ENCODE measurements at regions not wholly inside any gene's neighbourhood (a gene's known extent, or its start where the extent isn't known, plus 50 kb on each side); places are given as distances from the start of the nearest gene placed in this dataset.

GRCh38 chr5:6819521-6819920 is 106.3 kb downstream of the TENT4A start:
- Mint-ChIP-seq H3K9me3 (ENCODE audit: unreplicated experiment) (no peaks in the 10 kb centered on the region), H3K4me1 (ENCODE audit: insufficient read depth, unreplicated experiment) (peaks cover 11% of the 10 kb centered on the region), H3K36me3 (ENCODE audit: insufficient read depth, unreplicated experiment) (peaks cover 7% of the 10 kb centered on the region), H3K27ac (ENCODE audit: low read depth, unreplicated experiment) (no peak overlapping the region), H3K27me3 (ENCODE audit: insufficient read depth, unreplicated experiment) (peaks cover 26% of the 10 kb centered on the region), H3K4me3 (ENCODE audit: unreplicated experiment) (no peak overlapping the region)
- BruUV-seq (replicated peaks) = no TSS peak
- intact Hi-C loops (cut with micrococcal nuclease) = loop anchor here (5.0 kb wide), 1 partner anchor 52 kb away; no protein-coding TSS in a partner anchor
- ChIA-PET POLR2A (no interaction called here), CTCF (interaction anchor here (0.7 to 2.0 kb wide), 7 partner anchors 8 to 926 kb away, joined by 3 to 7 read pairs (median 3); no protein-coding TSS in a partner anchor)
- no peak for DNase-seq (ENCODE audit: unreplicated experiment)
- TF ChIP-seq, protein P1, sequence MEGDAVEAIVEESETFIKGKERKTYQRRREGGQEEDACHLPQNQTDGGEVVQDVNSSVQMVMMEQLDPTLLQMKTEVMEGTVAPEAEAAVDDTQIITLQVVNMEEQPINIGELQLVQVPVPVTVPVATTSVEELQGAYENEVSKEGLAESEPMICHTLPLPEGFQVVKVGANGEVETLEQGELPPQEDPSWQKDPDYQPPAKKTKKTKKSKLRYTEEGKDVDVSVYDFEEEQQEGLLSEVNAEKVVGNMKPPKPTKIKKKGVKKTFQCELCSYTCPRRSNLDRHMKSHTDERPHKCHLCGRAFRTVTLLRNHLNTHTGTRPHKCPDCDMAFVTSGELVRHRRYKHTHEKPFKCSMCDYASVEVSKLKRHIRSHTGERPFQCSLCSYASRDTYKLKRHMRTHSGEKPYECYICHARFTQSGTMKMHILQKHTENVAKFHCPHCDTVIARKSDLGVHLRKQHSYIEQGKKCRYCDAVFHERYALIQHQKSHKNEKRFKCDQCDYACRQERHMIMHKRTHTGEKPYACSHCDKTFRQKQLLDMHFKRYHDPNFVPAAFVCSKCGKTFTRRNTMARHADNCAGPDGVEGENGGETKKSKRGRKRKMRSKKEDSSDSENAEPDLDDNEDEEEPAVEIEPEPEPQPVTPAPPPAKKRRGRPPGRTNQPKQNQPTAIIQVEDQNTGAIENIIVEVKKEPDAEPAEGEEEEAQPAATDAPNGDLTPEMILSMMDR (IDR thresholded peaks at IDR 0.05; ENCODE audit: unreplicated experiment) = no peak

- Mint-ChIP-seq H3K4me3 (ENCODE audit: unreplicated experiment) (no peak overlapping the region), H3K27me3 (ENCODE audit: insufficient read depth, unreplicated experiment) (peaks cover 40% of the 10 kb centered on the region), H3K9me3 (ENCODE audit: unreplicated experiment) (no peaks in the 10 kb centered on the region), H3K36me3 (ENCODE audit: insufficient read depth, unreplicated experiment) (peaks cover 7% of the 10 kb centered on the region), H3K4me1 (ENCODE audit: insufficient read depth, unreplicated experiment) (peaks cover 11% of the 10 kb centered on the region), H3K27ac (ENCODE audit: low read depth, unreplicated experiment) (no peak overlapping the region)
- DNase-seq (ENCODE audit: unreplicated experiment) = peak; percentile 33
- intact Hi-C loops (cut with micrococcal nuclease) = loop anchor here (1.0 to 2.0 kb wide), 3 partner anchors 440 to 926 kb away; no protein-coding TSS in a partner anchor
- CTCF ChIA-PET = interaction anchor here (0.7 to 2.0 kb wide), 12 partner anchors 8 to 924 kb away, joined by 3 to 7 read pairs (median 4); no protein-coding TSS in a partner anchor
- TF ChIP-seq, protein P1 (IDR thresholded peaks at IDR 0.05; ENCODE audit: unreplicated experiment) = peak; percentile 69
- POLR2A ChIA-PET = interaction anchor here (0.7 kb wide), 1 partner anchor 33 kb away, joined by 3 read pairs; no protein-coding TSS in a partner anchor
- no TSS peak for BruUV-seq (replicated peaks)
Measured at GRCh38 chr5:6820851-6821479, 107.7 kb downstream of the TENT4A start.

DNA sequence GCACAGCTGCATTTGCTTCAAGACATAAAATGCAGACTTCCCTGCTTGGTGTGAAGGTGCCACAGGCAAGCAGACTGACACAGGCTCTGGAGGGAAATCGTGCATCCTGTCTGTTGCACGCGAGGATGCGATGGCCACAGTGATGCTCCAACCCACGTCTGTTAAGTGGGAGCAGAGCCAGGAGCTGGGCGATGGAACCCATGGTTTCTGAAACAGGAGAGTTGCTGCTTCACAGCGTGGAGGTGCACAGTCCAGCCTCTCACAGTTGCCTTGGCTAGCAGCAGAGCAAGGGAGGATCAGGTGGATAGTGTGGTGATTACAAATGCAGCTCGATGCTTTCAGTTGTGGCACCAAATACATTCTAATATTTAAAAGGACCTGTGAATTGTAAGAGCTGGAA is 108.8 kb downstream of the TENT4A start:
- TF ChIP-seq, protein P1 (IDR thresholded peaks at IDR 0.05; ENCODE audit: unreplicated experiment) = no peak
- H3K9me3 Mint-ChIP-seq (ENCODE audit: unreplicated experiment) = no peaks in the 10 kb centered on the region
- DNase-seq (ENCODE audit: unreplicated experiment) = no peak
- no peak overlapping the region for H3K4me3 Mint-ChIP-seq (ENCODE audit: unreplicated experiment)
- intact Hi-C loops (cut with micrococcal nuclease) = no loop called here
- ChIA-PET CTCF (interaction anchor here (0.7 to 1.2 kb wide), 6 partner anchors 9 to 570 kb away, joined by 3 to 4 read pairs (median 4); no protein-coding TSS in a partner anchor), POLR2A (no interaction called here)
- H3K27me3 Mint-ChIP-seq (ENCODE audit: insufficient read depth, unreplicated experiment) = peaks cover 51% of the 10 kb centered on the region
- BruUV-seq (replicated peaks) = no TSS peak
- H3K4me1 Mint-ChIP-seq (ENCODE audit: insufficient read depth, unreplicated experiment) = peaks cover 11% of the 10 kb centered on the region
- H3K27ac Mint-ChIP-seq (ENCODE audit: low read depth, unreplicated experiment) = no peak overlapping the region
- H3K36me3 Mint-ChIP-seq (ENCODE audit: insufficient read depth, unreplicated experiment) = peaks cover 2% of the 10 kb centered on the region

DNA sequence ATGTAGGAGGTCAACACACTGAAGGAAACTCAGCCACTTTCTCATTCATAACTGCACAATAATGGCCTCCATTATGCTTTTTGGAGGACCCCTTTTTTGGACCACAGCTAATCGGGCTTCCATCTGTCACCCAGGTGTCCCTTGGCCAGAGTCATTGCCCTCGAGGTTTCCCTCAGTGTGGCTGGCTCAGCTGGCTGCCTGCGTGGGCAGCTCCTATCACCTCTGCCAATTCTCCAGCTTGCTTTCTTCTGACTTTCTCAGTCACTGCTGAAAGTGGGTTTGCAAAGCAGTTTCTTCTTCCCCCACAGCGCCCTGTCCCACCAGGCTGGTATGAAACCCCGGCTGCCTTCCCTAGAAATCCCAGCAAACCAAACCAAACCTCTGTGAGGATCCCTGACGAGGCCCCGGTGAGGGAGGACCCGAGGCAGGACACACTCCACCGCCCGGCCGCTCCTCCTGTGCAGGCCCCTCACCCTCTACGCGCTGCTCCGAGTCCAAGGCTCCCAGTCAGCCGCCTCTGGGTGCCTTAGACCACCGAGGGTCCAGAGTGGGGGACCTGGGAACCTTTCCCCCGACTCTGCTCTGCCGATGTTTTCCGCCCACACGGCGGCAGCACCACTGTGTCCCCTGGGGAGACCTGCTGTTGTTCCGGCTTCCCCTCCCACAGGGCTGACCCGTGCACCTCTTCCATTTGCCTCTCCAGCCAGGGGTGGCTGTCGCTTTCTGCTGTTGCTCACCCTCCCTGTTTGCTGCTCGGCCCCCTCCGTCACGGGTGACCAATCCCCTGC is 109.5 kb downstream of the TENT4A start:
- CTCF ChIA-PET = interaction anchor here (0.7 to 1.2 kb wide), 4 partner anchors 9 to 569 kb away, joined by 3 to 4 read pairs (median 3); no protein-coding TSS in a partner anchor
- TF ChIP-seq, protein P1 (IDR thresholded peaks at IDR 0.05; ENCODE audit: unreplicated experiment) = no peak
- no peak for DNase-seq (ENCODE audit: unreplicated experiment)
- H3K36me3 Mint-ChIP-seq (ENCODE audit: insufficient read depth, unreplicated experiment) = no peaks in the 10 kb centered on the region
- POLR2A ChIA-PET = no interaction called here
- peaks cover 57% of the 10 kb centered on the region for H3K27me3 Mint-ChIP-seq (ENCODE audit: insufficient read depth, unreplicated experiment)
- intact Hi-C loops (cut with micrococcal nuclease) = no loop called here
- H3K4me1 Mint-ChIP-seq (ENCODE audit: insufficient read depth, unreplicated experiment) = peaks cover 11% of the 10 kb centered on the region
- peak overlapping the region; percentile 14 for H3K4me3 Mint-ChIP-seq (ENCODE audit: unreplicated experiment)
- H3K27ac Mint-ChIP-seq (ENCODE audit: low read depth, unreplicated experiment) = no peak overlapping the region
- no TSS peak for BruUV-seq (replicated peaks)
- H3K9me3 Mint-ChIP-seq (ENCODE audit: unreplicated experiment) = no peaks in the 10 kb centered on the region

Measured in MCF 10A (cell line).